B cell (primary cell): ENCODE measurements at regions not wholly inside any gene's neighbourhood (a gene's known extent, or its start where the extent isn't known, plus 50 kb on each side); places are given as distances from the start of the nearest gene placed in this dataset.

Source experiments
- ATAC-seq: fragments of 200-7000 bp; cut with Tn5 transposase; one replicate; pipeline ENCODE4 v1.10.0; 2021; ENCODE audit warnings: low read depth, mild to moderate bottlenecking, moderate number of reproducible peaks, moderate library complexity
- CTCF ChIA-PET: fragments of 350-600 bp; sonication (Branson Sonifier 250); formaldehyde crosslinking; loops from one replicate; lab custom pipeline; 2021; ENCODE audit warnings: antibody characterized with exemption, inconsistent platforms; lab: Charles Lee
- POLR2A ChIA-PET: fragments of 350-600 bp; sonication (Branson Sonifier 250); formaldehyde crosslinking; loops from one replicate; lab custom pipeline; 2021; ENCODE audit warnings: antibody characterized with exemption; lab: Charles Lee
- DNase-seq: peaks from one replicate; pipeline ENCODE4 v3.0.0; 2013
- H2AFZ ChIP-seq: 2 replicates; pipeline ENCODE4 v1.6.1; 2012; ENCODE audit warnings: mild to moderate bottlenecking, low read depth, low read length; ENCODE audit not compliant: insufficient read depth, poor library complexity, severe bottlenecking
- H3K27ac ChIP-seq, 2 donors: 1 replicate in 1 of 2; 2 replicates in 1 of 2; pipeline ENCODE4 v1.5.1; 2012 to 2013; ENCODE audit warnings: low read length in 2 of 2, mild to moderate bottlenecking in 2 of 2, moderate library complexity in 1 of 2
- H3K27me3 ChIP-seq, 4 experiments: fragments of 200-600 bp in 1 of 4; sonication (generic) in 1 of 4; replicated peaks in 1 of 4; 1 replicate in 2 of 4; 2 replicates in 2 of 4; pipeline versions ENCODE4 v1.6.1 to v1.7.0; 2013 to 2016; ENCODE audit warnings: low read length in 3 of 4, mild to moderate bottlenecking in 2 of 4, mixed read lengths in 1 of 4, moderate library complexity in 1 of 4; ENCODE audit not compliant: insufficient read depth in 4 of 4, control insufficient read depth in 3 of 4; ENCODE audit errors: control extremely low read depth in 1 of 4
- H3K36me3 ChIP-seq, 2 experiments: replicated peaks in 1 of 2; 1 replicate in 1 of 2; 2 replicates in 1 of 2; pipeline versions ENCODE4 v1.6.1 to v1.7.1; 2013; ENCODE audit warnings: low read length in 1 of 2; ENCODE audit not compliant: insufficient read depth in 2 of 2, control insufficient read depth in 1 of 2; ENCODE audit errors: control extremely low read depth in 1 of 2, extremely low read depth in 1 of 2
- H3K4me1 ChIP-seq, 2 donors: fragments of 200-600 bp in 1 of 2; sonication (generic) in 1 of 2; 1 replicate in 1 of 2; 2 replicates in 1 of 2; pipeline versions ENCODE4 v1.5.1 to v1.6.1; 2013 to 2017; ENCODE audit warnings: low read length in 2 of 2; ENCODE audit not compliant: control insufficient read depth in 2 of 2, insufficient read depth in 2 of 2
- H3K4me2 ChIP-seq: replicated peaks from 2 replicates; pipeline ENCODE3; 2012; ENCODE audit warnings: mild to moderate bottlenecking, low read depth, low read length; ENCODE audit not compliant: poor library complexity, severe bottlenecking
- H3K4me3 ChIP-seq, 5 experiments: fragments of 200-600 bp in 1 of 5; sonication (generic) in 1 of 5; 1 replicate in 3 of 5; 2 replicates in 2 of 5; pipeline versions ENCODE4 v1.5.1 to v1.7.0; 2011 to 2016; ENCODE audit warnings: low read length in 4 of 5, mild to moderate bottlenecking in 4 of 5, low read depth in 2 of 5, control low read depth in 1 of 5, moderate library complexity in 1 of 5; ENCODE audit not compliant: insufficient read depth in 1 of 5; ENCODE audit errors: control extremely low read depth in 1 of 5, extremely low read depth in 1 of 5
- H3K79me2 ChIP-seq: fragments of 200-600 bp; sonication (generic); one replicate; pipeline ENCODE4 v1.6.0; 2016; ENCODE audit warnings: low read length; ENCODE audit not compliant: control insufficient read depth, insufficient read depth
- H3K9ac ChIP-seq: fragments of 200-600 bp; sonication (generic); 2 replicates; pipeline ENCODE4 v1.6.1; 2017; ENCODE audit warnings: mild to moderate bottlenecking, low read length, moderate library complexity
- H3K9me3 ChIP-seq, 3 donors: one replicate each; pipeline versions ENCODE4 v1.6.1 to v1.7.1; 2013; ENCODE audit warnings: low read length in 2 of 3; ENCODE audit not compliant: control insufficient read depth in 2 of 3, insufficient read depth in 1 of 3; ENCODE audit errors: control extremely low read depth in 1 of 3
- H4K20me1 ChIP-seq: 2 replicates; pipeline ENCODE4 v1.6.0; 2012; ENCODE audit warnings: mild to moderate bottlenecking, low read length; ENCODE audit not compliant: insufficient read depth, control insufficient read depth, poor library complexity, severe bottlenecking
- H3K27ac Mint-ChIP-seq: one replicate; pipeline ENCODE4 v1.8.0; 2021; ENCODE audit warnings: mixed read lengths
- H3K27me3 Mint-ChIP-seq: one replicate; pipeline ENCODE4 v1.8.0; 2021; ENCODE audit warnings: mixed read lengths
- H3K4me1 Mint-ChIP-seq: one replicate; pipeline ENCODE4 v1.8.0; 2021; ENCODE audit warnings: mixed read lengths
- H3K4me3 Mint-ChIP-seq: one replicate; pipeline ENCODE4 v1.8.0; 2021; ENCODE audit warnings: mixed read lengths
- H3K9me3 Mint-ChIP-seq: one replicate; pipeline ENCODE4 v1.8.0; 2022; ENCODE audit warnings: mixed read lengths; ENCODE audit not compliant: insufficient read depth
- EZH2 ChIP-seq: IDR thresholded peaks from 2 replicates; pipeline ENCODE4 v1.6.1; 2012; ENCODE audit warnings: borderline replicate concordance, low read depth, mild to moderate bottlenecking, moderate library complexity, low read length; ENCODE audit not compliant: insufficient read depth, poor library complexity, severe bottlenecking
- WGBS: methylation state at CpG from one replicate; pipeline ENCODE4 v1.1.5; 2013; ENCODE audit warnings: missing lambda C conversion rate; ENCODE audit not compliant: insufficient coverage; 5-methylcytosine and 5-hydroxymethylcytosine counted together
- intact Hi-C: fragments of 100-400 bp; cut with micrococcal nuclease; formaldehyde crosslinking; loops from one replicate; pipeline ENCODE4 v1.10.0; 2022
- TF ChIP-seq, protein P1 (sequence below): fragments of 200-600 bp; IDR thresholded peaks from one replicate; pipeline ENCODE4 v1.8.0; 2022; ENCODE audit warnings: antibody characterized with exemption, mild to moderate bottlenecking

DNA sequence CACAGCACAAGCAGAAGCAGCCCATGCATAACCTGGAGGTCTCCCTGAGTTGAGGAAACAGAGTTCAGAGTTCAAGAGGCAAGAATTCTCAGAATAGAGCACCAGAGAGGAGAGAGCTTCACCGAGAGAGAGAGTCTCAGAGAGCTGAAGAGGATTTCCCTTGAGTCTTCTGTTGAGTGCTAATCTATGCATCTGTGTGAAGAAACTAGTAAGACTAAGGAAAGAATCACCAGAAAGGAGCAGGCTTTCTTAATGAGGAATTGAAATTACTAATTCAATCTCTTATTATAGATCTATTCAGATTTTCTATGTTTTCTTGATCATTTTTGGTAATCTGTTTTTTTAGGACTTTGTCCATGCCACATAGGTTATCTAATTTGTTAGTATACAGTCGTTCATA lies 89.3 kb upstream of the CTAGE1 start:
- ChIA-PET POLR2A (no interaction called here), CTCF (no interaction called here)
- no peak overlapping the region for H3K4me3 ChIP-seq
- no peaks in the 10 kb centered on the region for H3K36me3 ChIP-seq
- WGBS: 100% methylated on average over 1 of the region's 2 CpGs
- intact Hi-C loops: no loop called here
- no peak for DNase-seq
- no peaks in the 10 kb centered on the region for H3K4me1 ChIP-seq
- H3K79me2 ChIP-seq: no peaks in the 10 kb centered on the region
- no peaks in the 10 kb centered on the region for H3K27me3 Mint-ChIP-seq
- H3K9me3 ChIP-seq: no peaks in the 10 kb centered on the region
- ATAC-seq: no peak
- TF ChIP-seq, protein P1, sequence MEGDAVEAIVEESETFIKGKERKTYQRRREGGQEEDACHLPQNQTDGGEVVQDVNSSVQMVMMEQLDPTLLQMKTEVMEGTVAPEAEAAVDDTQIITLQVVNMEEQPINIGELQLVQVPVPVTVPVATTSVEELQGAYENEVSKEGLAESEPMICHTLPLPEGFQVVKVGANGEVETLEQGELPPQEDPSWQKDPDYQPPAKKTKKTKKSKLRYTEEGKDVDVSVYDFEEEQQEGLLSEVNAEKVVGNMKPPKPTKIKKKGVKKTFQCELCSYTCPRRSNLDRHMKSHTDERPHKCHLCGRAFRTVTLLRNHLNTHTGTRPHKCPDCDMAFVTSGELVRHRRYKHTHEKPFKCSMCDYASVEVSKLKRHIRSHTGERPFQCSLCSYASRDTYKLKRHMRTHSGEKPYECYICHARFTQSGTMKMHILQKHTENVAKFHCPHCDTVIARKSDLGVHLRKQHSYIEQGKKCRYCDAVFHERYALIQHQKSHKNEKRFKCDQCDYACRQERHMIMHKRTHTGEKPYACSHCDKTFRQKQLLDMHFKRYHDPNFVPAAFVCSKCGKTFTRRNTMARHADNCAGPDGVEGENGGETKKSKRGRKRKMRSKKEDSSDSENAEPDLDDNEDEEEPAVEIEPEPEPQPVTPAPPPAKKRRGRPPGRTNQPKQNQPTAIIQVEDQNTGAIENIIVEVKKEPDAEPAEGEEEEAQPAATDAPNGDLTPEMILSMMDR: no peak
- TF ChIP-seq EZH2: no peak
- H3K4me1 Mint-ChIP-seq: no peaks in the 10 kb centered on the region
- H3K27ac Mint-ChIP-seq: no peak overlapping the region
- H4K20me1 ChIP-seq: no peaks in the 10 kb centered on the region
- H3K27me3 ChIP-seq: no peaks in the 10 kb centered on the region
- H3K9ac ChIP-seq: no peak overlapping the region
- no peak overlapping the region for H3K27ac ChIP-seq
- H2AFZ ChIP-seq: no peak overlapping the region
- peaks cover 4% of the 10 kb centered on the region for H3K9me3 Mint-ChIP-seq
- H3K4me2 ChIP-seq: no peak overlapping the region
- H3K4me3 Mint-ChIP-seq: no peak overlapping the region

DNA sequence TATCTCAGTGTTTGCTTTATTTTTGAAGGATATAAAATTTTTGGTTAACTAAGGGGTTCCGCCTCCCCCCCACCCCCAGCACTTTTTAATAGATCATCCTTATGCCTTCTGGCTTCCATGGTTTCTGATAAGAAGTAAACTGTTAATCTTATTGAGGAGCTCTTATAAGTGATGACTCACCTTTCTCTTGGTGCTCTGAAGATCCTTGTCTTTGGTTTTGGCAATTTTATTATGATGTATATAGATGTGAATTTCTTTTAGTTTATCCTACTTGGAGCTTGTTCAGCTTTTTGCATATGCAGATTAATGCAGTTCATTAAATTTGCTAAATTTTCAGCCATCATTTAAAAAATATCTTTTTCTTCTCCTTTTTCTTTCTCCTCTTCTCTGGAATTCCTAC lies 91.7 kb upstream of the CTAGE1 start:
- Mint-ChIP-seq H3K9me3 (peaks cover 4% of the 10 kb centered on the region), H3K27me3 (no peaks in the 10 kb centered on the region), H3K4me3 (no peak overlapping the region), H3K27ac (no peak overlapping the region), H3K4me1 (no peaks in the 10 kb centered on the region)
- no peaks in the 10 kb centered on the region for H3K36me3 ChIP-seq
- H2AFZ ChIP-seq: no peak overlapping the region
- H3K27ac ChIP-seq: no peak overlapping the region
- no peaks in the 10 kb centered on the region for H3K27me3 ChIP-seq
- DNase-seq (no peak), ATAC-seq (no peak)
- intact Hi-C loops: no loop called here
- H3K79me2 ChIP-seq: no peaks in the 10 kb centered on the region
- H4K20me1 ChIP-seq: no peaks in the 10 kb centered on the region
- TF ChIP-seq, protein P1: no peak
- no peak for TF ChIP-seq EZH2
- H3K9me3 ChIP-seq: no peaks in the 10 kb centered on the region
- no peak overlapping the region for H3K4me2 ChIP-seq
- no CpG with 5 or more reads among the region's 1 CpG for WGBS
- ChIA-PET CTCF (no interaction called here), POLR2A (no interaction called here)
- no peak overlapping the region for H3K9ac ChIP-seq
- no peaks in the 10 kb centered on the region for H3K4me1 ChIP-seq
- no peak overlapping the region for H3K4me3 ChIP-seq
